Aorta (tissue), 5 donors: ENCODE measurements at regions not wholly inside any gene's neighbourhood (a gene's known extent, or its start where the extent isn't known, plus 50 kb on each side); places are given as distances from the start of the nearest gene placed in this dataset.

ENCODE experiments used
- ATAC-seq: fragments of 200-7000 bp; cut with Tn5 transposase; one replicate; pipeline ENCODE4 v1.9.1; 2022; ENCODE audit warnings: moderate library complexity; ENCODE audit not compliant: low FRiP score
- DNase-seq, 2 donors: peaks; one replicate each; pipeline ENCODE4 v3.0.0-alpha.2; 2020
- H3K27ac ChIP-seq, 2 donors: one replicate each; pipeline ENCODE4 v1.5.1; 2013; ENCODE audit warnings: low read length in 2 of 2, mild to moderate bottlenecking in 2 of 2, moderate library complexity in 2 of 2, control low read depth in 1 of 2, inconsistent platforms in 1 of 2, low read depth in 1 of 2
- H3K27me3 ChIP-seq, 2 donors: one replicate each; pipeline ENCODE4 v1.6.1; 2013; ENCODE audit warnings: control low read depth in 1 of 2, low read length in 1 of 2, mild to moderate bottlenecking in 1 of 2, moderate library complexity in 1 of 2; ENCODE audit not compliant: insufficient read depth in 2 of 2, control insufficient read depth in 1 of 2
- H3K36me3 ChIP-seq, 2 donors: one replicate each; pipeline ENCODE4 v1.6.1; 2013; ENCODE audit warnings: control low read depth in 1 of 2, low read length in 1 of 2, mild to moderate bottlenecking in 1 of 2; ENCODE audit not compliant: insufficient read depth in 2 of 2, control insufficient read depth in 1 of 2
- H3K4me1 ChIP-seq, 2 donors: one replicate each; pipeline ENCODE4 v1.6.1; 2013; ENCODE audit warnings: low read length in 2 of 2, control low read depth in 1 of 2, mild to moderate bottlenecking in 1 of 2, moderate library complexity in 1 of 2; ENCODE audit not compliant: insufficient read depth in 2 of 2, control insufficient read depth in 1 of 2
- H3K4me3 ChIP-seq, 2 donors: one replicate each; pipeline ENCODE4 v1.5.1; 2013; ENCODE audit warnings: low read length in 2 of 2, control low read depth in 1 of 2, mild to moderate bottlenecking in 1 of 2
- H3K9me3 ChIP-seq: one replicate; pipeline ENCODE4 v1.6.1; 2013; ENCODE audit warnings: mild to moderate bottlenecking, low read length; ENCODE audit not compliant: control insufficient read depth
- WGBS, 2 donors: extraction: QIAGEN DNeasy Blood & Tissue Kit; methylation state at CpG; one replicate each; pipeline ENCODE4 v1.1.7; 2013; 5-methylcytosine and 5-hydroxymethylcytosine counted together
- intact Hi-C, 2 donors: fragments of 100-400 bp; cut with DNase I; formaldehyde crosslinking; loops; one replicate each; pipeline versions ENCODE4 v1.14.2 to v1.15.0; 2022
- donor health status: healthy with polysubstance abuse.
- donor health status: Bipolar disorder and iron deficiency.
- donor health status: DM: no; HTN: no; CAD: no.
- donor health status: DM: no; HTN: no; CAD: no.
- donor health status: DM: yes; HTN: yes; CAD: no.

DNA sequence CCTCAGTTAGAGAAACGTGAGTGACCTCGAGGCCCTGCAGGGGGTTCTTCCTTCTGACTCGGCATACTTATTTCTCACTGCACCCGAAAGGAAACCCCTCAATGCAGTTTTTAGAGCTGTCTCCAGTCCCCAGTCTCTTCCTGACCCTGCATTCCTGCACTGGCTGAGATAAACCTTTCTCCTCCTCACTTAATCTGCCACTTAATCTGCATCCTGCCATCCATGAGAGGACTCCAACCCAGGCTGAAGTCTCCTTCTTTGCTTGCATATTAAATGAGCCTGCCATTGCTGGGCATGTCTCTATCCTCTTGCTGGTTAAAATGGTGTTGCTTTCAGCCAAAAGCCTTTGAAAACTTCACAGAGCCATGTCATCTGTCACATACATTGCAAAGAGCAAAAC, 125.6 kb upstream of the GATA6 start:
- H3K4me1 ChIP-seq, result no peaks in the 10 kb centered on the region
- no peak overlapping the region for H3K4me3 ChIP-seq
- H3K27me3 ChIP-seq, result no peaks in the 10 kb centered on the region
- 75 to 77% methylated on average over 4 of the region's 4 CpGs for WGBS, 2 donors
- intact Hi-C loops, result no loop called here
- no peaks in the 10 kb centered on the region for H3K36me3 ChIP-seq
- no peak for ATAC-seq
- peaks cover 1% of the 10 kb centered on the region for H3K9me3 ChIP-seq
- H3K27ac ChIP-seq, result no peak overlapping the region
- no peak for DNase-seq

DNA sequence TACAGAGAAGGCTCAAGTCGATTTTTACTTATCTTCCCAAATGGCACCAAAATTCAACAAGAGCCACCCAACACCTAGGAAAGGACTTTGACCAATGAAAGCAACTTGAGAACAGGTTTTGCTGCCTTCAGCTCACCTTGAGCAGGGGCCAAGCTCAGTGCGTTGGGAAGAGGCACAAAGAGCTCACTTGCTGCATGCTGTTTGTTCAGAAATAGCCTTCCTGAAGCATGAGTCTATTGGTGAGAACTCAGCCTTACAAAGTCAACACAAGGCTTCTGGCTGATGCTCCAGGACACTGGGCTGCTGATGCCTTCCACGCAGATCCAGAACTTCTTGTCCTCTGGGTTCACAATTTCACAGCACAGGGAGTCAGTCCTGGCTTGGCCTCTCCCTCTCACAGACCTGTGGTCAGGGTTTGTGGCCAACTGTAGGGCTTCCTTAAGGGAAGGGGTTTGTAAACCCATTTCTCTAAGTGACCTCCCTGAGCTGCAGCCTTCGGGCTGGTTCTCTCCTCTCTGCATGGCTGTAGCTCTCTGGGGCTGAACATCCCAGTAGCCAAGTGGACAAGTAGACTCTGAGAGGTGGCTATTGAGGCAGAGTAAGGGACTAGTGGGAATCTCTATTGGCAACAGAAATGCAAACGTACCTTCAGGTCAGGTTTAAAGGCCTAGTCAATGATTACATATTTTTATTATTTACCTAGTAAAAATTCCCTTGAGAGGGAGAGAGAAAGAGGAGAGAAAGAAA, 124.7 kb upstream of the GATA6 start:
- no peaks in the 10 kb centered on the region for H3K36me3 ChIP-seq
- H3K27ac ChIP-seq, result no peak overlapping the region
- peaks cover 1% of the 10 kb centered on the region for H3K9me3 ChIP-seq
- no peak for ATAC-seq
- H3K4me3 ChIP-seq, result no peak overlapping the region
- DNase-seq, result no peak
- 75 to 80% methylated on average over 5 of the region's 5 CpGs for WGBS, 2 donors
- H3K4me1 ChIP-seq, result no peaks in the 10 kb centered on the region
- H3K27me3 ChIP-seq, result no peaks in the 10 kb centered on the region
- intact Hi-C loops, result no loop called here

DNA sequence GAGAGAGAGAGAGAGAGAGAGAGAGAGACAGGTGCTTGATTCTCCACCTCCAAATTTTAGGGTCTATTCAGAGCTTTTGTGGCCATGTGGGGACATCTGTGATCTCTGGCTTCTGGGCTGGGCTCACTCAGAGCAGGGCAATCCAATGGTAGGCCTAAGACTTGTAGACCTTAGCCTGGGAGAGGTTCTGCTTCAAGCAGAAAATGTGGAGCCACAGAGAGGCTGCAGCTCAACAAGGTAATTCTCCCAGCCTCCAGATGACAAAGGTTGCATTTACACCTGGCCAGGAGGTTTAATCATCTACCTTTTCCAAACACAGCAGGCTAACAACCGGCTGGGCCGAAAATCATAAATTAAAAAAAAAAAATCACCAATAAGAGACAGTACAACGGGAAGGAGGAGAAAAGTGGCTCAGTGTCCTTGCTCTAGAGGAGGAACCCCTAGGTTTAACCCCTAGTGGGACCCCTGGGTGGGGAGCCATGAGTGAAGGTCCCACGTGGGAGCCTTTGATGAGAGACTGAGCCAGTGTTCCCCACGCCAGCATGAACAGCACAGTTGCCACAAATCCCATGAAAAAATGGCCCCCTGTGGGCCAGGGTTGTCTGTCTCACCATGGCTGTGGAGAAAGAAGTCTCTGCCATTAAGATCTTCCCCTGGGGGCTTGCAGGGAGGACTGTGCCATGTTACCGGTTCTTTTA, 124.0 kb upstream of the GATA6 start:
- ATAC-seq (no peak), DNase-seq (no peak)
- Histone ChIP-seq H3K9me3 (peaks cover 1% of the 10 kb centered on the region), H3K4me1 (no peaks in the 10 kb centered on the region), H3K36me3 (no peaks in the 10 kb centered on the region), H3K27me3 (no peaks in the 10 kb centered on the region), H3K27ac (no peak overlapping the region), H3K4me3 (no peak overlapping the region)
- 85 to 87% methylated on average over 6 of the region's 6 CpGs for whole genome bisulfite sequencing, 2 donors
- intact Hi-C loops, result no loop called here

DNA sequence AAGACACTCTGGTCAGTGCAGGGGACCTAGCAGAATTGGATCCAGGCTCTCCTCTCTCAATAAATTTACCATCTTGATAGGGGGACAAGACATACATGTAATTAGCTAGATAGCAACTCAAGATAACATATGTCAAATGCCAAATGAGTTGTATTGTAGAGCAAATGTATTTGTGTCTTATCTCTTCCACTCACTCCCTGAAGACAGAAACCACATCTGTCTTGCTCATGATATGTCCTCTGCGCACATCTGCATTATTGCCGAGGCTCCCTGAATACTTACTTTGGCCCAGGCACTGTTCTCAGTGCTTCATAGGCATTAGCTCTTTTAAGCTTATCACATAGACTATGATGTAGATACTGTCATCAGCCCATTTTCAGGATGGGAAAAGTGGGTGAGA, 122.9 kb upstream of the GATA6 start:
- WGBS, 2 donors, result 96 to 98% methylated on average over 2 of the region's 2 CpGs
- no peaks in the 10 kb centered on the region for H3K27me3 ChIP-seq
- H3K4me1 ChIP-seq, result no peaks in the 10 kb centered on the region
- H3K27ac ChIP-seq, result no peak overlapping the region
- H3K9me3 ChIP-seq, result peaks cover 1% of the 10 kb centered on the region
- H3K4me3 ChIP-seq, result no peak overlapping the region
- intact Hi-C loops, result no loop called here
- no peak for ATAC-seq
- DNase-seq, result no peak
- no peaks in the 10 kb centered on the region for H3K36me3 ChIP-seq

DNA sequence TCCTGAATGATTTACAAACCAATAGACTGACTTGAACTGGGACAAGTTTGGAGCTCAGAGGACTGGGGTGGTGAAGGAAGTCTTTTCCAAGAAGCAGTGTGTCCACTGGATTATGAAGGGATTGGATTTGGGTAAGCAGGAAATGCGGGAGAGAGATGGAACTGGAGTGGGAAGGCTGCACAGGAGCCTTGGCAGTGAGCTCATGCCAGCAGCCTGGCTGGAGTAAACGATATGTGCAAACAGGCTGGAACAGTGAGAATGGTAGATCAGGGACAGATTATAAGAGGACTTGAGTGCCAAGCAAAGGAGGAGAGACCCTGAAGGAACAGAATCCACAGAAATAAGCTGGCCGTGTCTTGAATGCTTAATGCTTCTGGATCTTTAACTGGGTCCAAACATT, 121.9 kb upstream of the GATA6 start:
- Histone ChIP-seq H3K4me1 (no peaks in the 10 kb centered on the region), H3K27me3 (no peaks in the 10 kb centered on the region), H3K9me3 (peaks cover 1% of the 10 kb centered on the region), H3K27ac (no peak overlapping the region), H3K4me3 (no peak overlapping the region), H3K36me3 (no peaks in the 10 kb centered on the region)
- WGBS, 2 donors, result 87 to 93% methylated on average over 3 of the region's 3 CpGs
- intact Hi-C loops, result no loop called here
- DNase-seq (no peak), ATAC-seq (no peak)

DNA sequence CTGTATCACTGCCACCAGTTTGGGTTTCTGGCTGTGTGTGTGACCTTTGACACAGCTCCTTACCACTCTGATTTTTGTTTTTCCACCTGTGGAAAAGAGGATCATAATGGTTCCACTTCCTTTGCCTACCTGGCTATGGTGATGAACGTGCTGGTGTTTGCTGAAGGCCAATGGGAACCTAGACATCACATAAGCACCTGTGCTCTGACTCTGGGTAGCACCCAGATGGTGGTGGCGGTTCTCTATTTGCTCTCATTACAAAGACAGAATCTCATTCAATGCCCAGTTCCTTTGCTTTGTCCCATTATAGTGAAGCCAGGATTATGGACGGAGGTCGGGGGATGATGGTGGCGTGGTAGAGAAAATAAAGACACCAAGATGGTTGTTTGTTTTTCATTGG, 121.2 kb upstream of the GATA6 start:
- H3K27ac ChIP-seq, result no peak overlapping the region
- H3K4me1 ChIP-seq, result no peaks in the 10 kb centered on the region
- H3K27me3 ChIP-seq, result no peaks in the 10 kb centered on the region
- no peaks in the 10 kb centered on the region for H3K36me3 ChIP-seq
- peaks cover 1% of the 10 kb centered on the region for H3K9me3 ChIP-seq
- ATAC-seq (no peak), DNase-seq (no peak)
- intact Hi-C loops, result no loop called here
- WGBS, 2 donors, result 97% methylated on average over 5 of the region's 5 CpGs
- no peak overlapping the region for H3K4me3 ChIP-seq

DNA sequence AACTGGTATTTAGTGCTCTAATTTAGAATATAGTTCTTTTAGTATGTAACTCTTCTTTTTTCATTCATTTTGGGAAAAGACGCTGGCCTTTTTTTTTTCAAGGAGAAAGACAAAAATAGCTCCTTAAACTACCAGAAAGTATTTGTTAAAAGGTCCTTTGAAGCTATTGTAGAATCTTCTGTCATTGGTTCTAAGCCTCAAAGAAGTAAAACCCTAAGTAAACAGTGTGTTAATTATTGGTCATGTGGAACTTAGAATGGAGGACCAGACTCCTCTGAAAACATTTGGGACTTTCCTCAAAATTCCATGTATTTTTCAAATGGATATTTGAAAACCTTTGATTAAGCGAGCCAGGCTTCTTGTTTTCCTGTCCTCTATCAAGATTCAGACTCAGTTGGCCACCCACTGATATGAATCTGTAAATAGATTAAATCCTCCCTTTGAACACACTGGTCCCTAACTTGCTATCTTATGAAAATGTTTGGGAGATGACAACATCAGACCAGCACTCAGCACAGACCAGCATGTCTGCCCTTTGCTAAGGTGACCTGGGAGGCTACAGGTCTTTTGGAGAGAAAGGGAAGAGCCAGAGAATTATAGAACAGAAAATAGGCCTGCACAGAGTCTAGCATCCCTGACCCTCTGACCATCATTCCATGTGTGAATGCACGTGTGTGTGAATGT, 120.3 kb upstream of the GATA6 start:
- no peak overlapping the region for H3K27ac ChIP-seq
- intact Hi-C loops, result no loop called here
- H3K36me3 ChIP-seq, result no peaks in the 10 kb centered on the region
- H3K27me3 ChIP-seq, result no peaks in the 10 kb centered on the region
- H3K4me1 ChIP-seq, result no peaks in the 10 kb centered on the region
- ATAC-seq, result no peak
- H3K4me3 ChIP-seq, result no peak overlapping the region
- 72 to 73% methylated on average over 3 of the region's 3 CpGs for WGBS, 2 donors
- peaks cover 3% of the 10 kb centered on the region for H3K9me3 ChIP-seq
- DNase-seq, result no peak

DNA sequence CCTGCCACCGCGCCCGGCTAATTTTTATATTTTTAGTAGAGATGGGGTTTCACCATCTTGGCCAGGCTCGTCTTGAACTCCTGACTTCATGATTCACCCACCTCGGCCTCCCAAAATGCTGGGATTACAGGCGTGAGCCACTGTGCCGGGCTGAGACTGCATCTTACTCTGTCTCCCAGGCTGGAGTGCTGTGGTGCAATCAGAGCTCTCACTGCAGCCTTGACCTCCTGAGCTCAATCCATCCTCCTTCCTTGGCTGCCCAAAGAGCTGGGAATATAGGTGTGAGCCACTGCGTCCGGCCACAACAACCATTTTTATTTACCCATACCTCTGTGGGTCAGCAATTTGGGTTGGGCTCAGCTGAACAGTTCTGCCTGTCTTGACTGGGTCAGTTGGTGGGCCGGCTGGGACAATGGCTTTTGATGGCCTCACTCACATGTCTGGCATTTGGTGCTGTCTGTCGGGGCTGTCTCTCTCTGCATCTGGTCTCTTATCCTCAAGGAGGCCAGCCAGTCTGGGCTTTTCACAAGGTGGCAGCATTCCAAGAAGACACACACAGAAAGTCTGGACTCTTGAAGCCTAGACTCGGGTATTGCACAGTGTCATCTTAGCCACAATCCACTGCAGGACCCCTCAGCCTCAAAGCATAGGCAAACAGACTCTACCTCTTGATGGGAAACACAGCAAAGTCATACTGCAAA, 116.8 kb upstream of the GATA6 start:
- ATAC-seq, result no peak
- no peak overlapping the region for H3K27ac ChIP-seq
- H3K27me3 ChIP-seq, result no peaks in the 10 kb centered on the region
- peaks cover 4% of the 10 kb centered on the region for H3K9me3 ChIP-seq
- intact Hi-C loops, result no loop called here
- DNase-seq, result no peak
- H3K4me3 ChIP-seq, result no peak overlapping the region
- 83 to 84% methylated on average over 12 of the region's 12 CpGs for WGBS, 2 donors
- no peaks in the 10 kb centered on the region for H3K36me3 ChIP-seq
- H3K4me1 ChIP-seq, result no peaks in the 10 kb centered on the region
